HUES6 (cell line): ENCODE measurements at regions not wholly inside any gene's neighbourhood (a gene's known extent, or its start where the extent isn't known, plus 50 kb on each side); places are given as distances from the start of the nearest gene placed in this dataset.

Source experiments
- H3K27ac ChIP-seq: 2 replicates; pipeline ENCODE4 v1.7.0; 2013; ENCODE audit warnings: low read depth, mild to moderate bottlenecking, low read length, inconsistent platforms
- H3K27me3 ChIP-seq: 2 replicates; pipeline ENCODE4 v1.6.1; 2013; ENCODE audit warnings: low read length; ENCODE audit not compliant: control insufficient read depth, insufficient read depth
- H3K36me3 ChIP-seq: 2 replicates; pipeline ENCODE4 v1.6.1; 2013; ENCODE audit warnings: low read length; ENCODE audit not compliant: control insufficient read depth, insufficient read depth
- H3K4me1 ChIP-seq: 2 replicates; pipeline ENCODE4 v1.6.1; 2013; ENCODE audit warnings: low read length; ENCODE audit not compliant: control insufficient read depth, insufficient read depth
- H3K4me3 ChIP-seq: 2 replicates; pipeline ENCODE4 v1.5.1; 2013; ENCODE audit warnings: low read depth, low read length
- H3K9ac ChIP-seq: one replicate; pipeline ENCODE4 v1.6.1; 2013; ENCODE audit warnings: mild to moderate bottlenecking, low read length
- H3K9me3 ChIP-seq: 2 replicates; pipeline ENCODE4 v1.6.1; 2013; ENCODE audit warnings: low read depth, low read length; ENCODE audit not compliant: control insufficient read depth, insufficient read depth

DNA sequence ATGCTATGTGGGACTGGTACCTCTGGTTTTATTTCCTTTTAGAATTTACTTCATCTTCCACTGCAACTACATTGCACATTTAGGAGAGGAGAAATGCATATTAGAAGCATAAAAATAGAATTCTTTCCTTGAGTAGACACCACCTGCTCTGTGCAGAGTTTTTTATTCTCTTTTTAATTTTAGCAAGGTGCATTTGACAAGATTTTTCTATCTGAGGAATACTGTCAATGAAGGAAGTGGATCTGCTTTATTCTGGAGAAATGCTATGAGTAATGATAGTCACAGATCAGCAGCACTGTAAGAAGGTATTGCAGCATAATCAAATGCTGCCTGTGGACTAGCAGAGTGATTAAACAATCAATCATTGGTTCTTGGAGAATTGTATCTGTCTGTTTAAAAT lies 1038.3 kb downstream of the RAPGEF2 start:
- Histone ChIP-seq H3K9ac (no peak overlapping the region), H3K27me3 (no peaks in the 10 kb centered on the region), H3K27ac (no peak overlapping the region), H3K36me3 (no peaks in the 10 kb centered on the region), H3K9me3 (no peaks in the 10 kb centered on the region), H3K4me1 (peaks cover 5% of the 10 kb centered on the region; the same call in 1 of the 2 replicates), H3K4me3 (no peak overlapping the region)

DNA sequence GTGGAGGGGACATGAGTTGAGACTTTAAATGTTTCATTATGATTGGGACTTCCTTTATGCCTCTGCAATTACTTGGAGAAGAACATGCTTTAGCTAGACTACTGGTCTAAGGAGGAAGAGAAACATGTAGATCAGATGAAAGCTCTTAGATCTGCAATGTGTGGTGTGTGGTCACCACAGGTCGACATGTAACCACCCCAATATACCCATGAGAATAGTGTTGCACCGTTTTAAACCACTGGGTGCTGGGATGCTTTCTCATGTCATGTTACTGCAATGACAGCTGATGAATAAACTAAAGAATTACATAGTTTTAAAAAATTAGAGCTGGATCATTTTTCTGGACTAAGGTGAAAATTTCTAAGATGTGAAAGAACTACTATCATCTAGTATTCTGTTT lies 1039.7 kb downstream of the RAPGEF2 start:
- H3K9me3 ChIP-seq: no peaks in the 10 kb centered on the region
- no peaks in the 10 kb centered on the region for H3K36me3 ChIP-seq
- H3K4me3 ChIP-seq: no peak overlapping the region
- H3K27me3 ChIP-seq: no peaks in the 10 kb centered on the region
- H3K9ac ChIP-seq: no peak overlapping the region
- H3K27ac ChIP-seq: no peak overlapping the region
- H3K4me1 ChIP-seq: peaks cover 5% of the 10 kb centered on the region; the same call in 1 of the 2 replicates

DNA sequence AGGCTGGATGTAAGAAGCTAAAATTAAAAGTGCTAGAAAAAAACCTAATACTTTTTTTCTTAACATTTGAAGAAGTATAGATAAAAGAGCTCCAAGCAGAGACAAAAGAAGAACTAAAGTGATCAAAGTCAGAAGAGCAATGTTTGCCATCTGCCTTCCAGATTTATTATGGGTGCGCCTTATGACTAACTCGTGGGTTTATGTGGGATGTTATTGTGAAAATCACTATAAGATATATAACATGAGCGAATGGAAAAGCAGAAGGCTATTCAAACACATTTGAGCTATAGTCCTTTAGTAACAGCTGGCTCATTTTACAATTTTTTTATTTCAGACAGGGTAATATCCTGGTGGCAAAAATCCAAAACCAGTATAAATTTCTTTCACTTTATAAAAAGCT lies 1040.7 kb downstream of the RAPGEF2 start:
- Histone ChIP-seq H3K36me3 (no peaks in the 10 kb centered on the region), H3K27ac (no peak overlapping the region), H3K4me1 (peaks cover 5% of the 10 kb centered on the region; the same call in 1 of the 2 replicates)

DNA sequence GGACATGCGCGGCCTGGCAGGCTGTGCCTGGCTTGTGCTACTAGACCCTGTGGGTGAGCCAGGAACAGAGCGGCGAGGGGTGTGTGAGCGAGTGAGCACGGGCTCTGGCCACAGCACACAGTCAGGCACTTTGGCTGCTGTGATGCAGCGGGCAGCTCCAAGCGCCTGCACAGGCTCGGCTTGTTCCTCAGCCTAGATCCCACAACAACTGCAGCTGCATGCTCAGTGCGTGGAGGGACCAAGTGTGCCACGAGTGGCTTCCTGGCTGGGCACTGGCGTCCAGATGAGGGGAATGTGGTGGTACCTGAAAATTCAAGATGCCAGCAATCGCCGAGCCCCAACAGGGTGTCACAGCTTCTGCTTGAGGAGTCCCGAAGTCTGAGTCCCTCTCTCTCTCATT lies 1056.6 kb downstream of the RAPGEF2 start:
- H3K4me1 ChIP-seq: no peaks in the 10 kb centered on the region
- H3K9me3 ChIP-seq: peaks cover 17% of the 10 kb centered on the region
- H3K9ac ChIP-seq: no peak overlapping the region
- H3K4me3 ChIP-seq: no peak overlapping the region
- no peaks in the 10 kb centered on the region for H3K27me3 ChIP-seq
- no peak overlapping the region for H3K27ac ChIP-seq
- H3K36me3 ChIP-seq: no peaks in the 10 kb centered on the region

More for the DNA sequence above, 1040.7 kb downstream of the RAPGEF2 start:
- H3K4me3 ChIP-seq: no peak overlapping the region
- H3K27me3 ChIP-seq: no peaks in the 10 kb centered on the region
- no peaks in the 10 kb centered on the region for H3K9me3 ChIP-seq
- no peak overlapping the region for H3K9ac ChIP-seq

DNA sequence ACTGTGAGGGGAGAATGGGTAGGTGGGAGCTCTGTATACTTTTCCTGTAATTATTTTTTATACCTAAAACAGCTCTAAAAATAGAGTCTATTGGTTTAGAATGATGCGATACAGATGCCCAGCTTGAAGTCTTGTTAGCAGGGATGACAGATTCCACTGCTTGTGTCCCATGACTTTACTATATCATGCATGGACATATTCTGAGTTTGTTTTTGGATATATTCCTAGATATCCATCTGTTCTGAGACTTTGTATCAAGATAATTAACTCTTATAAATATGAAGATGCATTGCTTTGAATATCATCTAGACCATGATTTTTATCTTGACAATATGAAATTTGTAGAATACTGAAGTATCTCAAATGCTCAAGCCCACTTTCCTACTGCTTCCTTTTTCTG lies 1058.1 kb downstream of the RAPGEF2 start:
- H3K27me3 ChIP-seq: no peaks in the 10 kb centered on the region
- H3K9ac ChIP-seq: no peak overlapping the region

DNA sequence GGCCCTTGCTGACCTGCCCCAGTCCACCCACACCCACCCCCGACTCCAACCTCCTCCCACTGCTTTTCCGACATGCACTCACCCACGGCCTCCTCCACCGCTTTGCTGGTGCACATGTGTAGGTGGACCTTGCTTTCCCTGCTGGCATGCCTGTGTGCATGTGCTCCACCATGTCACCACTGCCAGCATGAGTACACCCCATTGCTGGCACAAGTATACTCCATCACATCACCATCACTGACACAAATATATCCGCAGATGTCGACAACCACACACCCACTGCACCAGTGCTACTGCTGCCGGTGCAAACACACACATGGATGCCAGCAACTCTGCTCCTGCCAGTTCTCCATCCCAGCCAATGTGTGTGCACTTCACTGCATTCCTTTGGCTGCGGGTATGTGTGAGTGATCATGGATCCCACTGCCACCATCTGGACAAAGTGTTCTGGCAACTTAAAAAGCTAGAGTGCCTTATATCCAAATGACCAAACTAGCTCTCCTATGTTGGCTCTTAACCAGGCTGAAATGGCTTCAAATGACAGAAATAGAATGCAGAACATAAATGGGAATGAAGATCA lies 1072.3 kb downstream of the RAPGEF2 start:
- Histone ChIP-seq H3K27me3 (no peaks in the 10 kb centered on the region), H3K4me1 (no peaks in the 10 kb centered on the region; the same call in 1 of the 2 replicates), H3K9me3 (peaks cover 11% of the 10 kb centered on the region), H3K27ac (no peak overlapping the region), H3K4me3 (no peak overlapping the region), H3K9ac (no peak overlapping the region), H3K36me3 (no peaks in the 10 kb centered on the region)

More for the DNA sequence above, 1058.1 kb downstream of the RAPGEF2 start:
- H3K27ac ChIP-seq: no peak overlapping the region
- no peak overlapping the region for H3K4me3 ChIP-seq
- no peaks in the 10 kb centered on the region for H3K36me3 ChIP-seq
- peaks cover 17% of the 10 kb centered on the region for H3K9me3 ChIP-seq
- no peaks in the 10 kb centered on the region for H3K4me1 ChIP-seq

DNA sequence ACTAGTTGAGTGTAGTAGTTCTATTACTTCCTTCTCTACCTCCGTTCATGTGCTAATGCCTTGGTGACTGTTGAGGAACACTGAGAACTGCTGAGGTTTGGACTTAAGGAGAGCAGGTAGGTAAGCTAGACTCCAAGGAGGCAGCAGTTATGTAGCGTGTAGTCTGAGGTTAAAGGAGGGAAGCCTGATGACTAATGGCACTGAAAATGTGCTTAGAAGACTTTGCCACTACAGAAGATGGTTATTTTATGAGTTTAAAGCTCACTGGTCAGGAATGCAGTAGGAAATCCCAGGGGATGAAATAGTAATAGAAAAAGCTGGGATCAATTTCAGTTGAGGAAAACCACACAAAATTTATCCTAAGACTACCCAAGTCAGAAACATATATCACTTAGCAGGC lies 1077.3 kb downstream of the RAPGEF2 start:
- no peaks in the 10 kb centered on the region for H3K36me3 ChIP-seq
- no peaks in the 10 kb centered on the region; the same call in 1 of the 2 replicates for H3K4me1 ChIP-seq
- H3K27me3 ChIP-seq: no peaks in the 10 kb centered on the region
- H3K4me3 ChIP-seq: no peak overlapping the region
- no peak overlapping the region for H3K9ac ChIP-seq
- no peaks in the 10 kb centered on the region for H3K9me3 ChIP-seq
- no peak overlapping the region for H3K27ac ChIP-seq

DNA sequence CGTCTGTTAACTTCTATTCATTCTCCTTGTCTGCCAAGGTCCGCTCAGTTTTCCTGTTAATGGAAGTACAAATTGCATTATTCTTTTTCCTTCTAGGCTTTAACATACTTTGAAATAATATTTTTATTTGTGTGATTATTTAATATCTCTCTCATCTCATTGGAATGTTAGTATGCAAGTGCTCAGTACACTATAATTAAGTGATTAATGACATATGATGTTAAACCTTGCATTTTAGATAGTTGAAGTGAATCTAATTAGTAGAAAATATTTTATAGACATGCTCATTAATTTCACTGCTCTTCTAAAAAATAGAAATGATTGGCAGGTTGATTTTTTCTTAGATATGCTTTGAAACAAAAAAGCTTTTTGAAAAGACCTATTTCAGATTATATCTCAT lies 1079.8 kb downstream of the RAPGEF2 start:
- Histone ChIP-seq H3K36me3 (no peaks in the 10 kb centered on the region), H3K9me3 (no peaks in the 10 kb centered on the region), H3K27me3 (no peaks in the 10 kb centered on the region), H3K27ac (no peak overlapping the region), H3K4me1 (no peaks in the 10 kb centered on the region; the same call in 1 of the 2 replicates), H3K9ac (no peak overlapping the region), H3K4me3 (no peak overlapping the region)

DNA sequence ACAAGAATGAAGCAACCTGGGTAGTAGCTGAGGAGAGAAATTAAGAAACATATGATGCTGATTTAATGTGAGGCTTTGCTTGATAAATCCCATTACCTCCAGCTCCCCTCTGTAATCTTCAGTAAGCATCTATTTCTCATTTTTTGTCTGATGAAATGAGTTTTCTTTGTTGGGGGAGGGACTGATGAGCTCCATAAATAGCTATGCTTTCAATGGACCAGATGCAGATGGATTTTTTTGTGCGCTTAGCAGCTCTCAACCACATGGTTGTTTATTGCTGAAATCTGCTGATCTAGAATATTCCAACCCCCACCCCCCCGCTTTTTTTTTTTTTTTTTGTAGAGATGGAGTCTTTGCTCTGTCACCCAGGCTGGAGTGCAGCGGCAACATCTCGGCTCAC lies 1082.0 kb downstream of the RAPGEF2 start:
- H3K9ac ChIP-seq: no peak overlapping the region
- H3K27ac ChIP-seq: no peak overlapping the region
- H3K27me3 ChIP-seq: no peaks in the 10 kb centered on the region
- H3K4me3 ChIP-seq: no peak overlapping the region
- no peaks in the 10 kb centered on the region for H3K36me3 ChIP-seq
- H3K4me1 ChIP-seq: no peaks in the 10 kb centered on the region; the same call in 1 of the 2 replicates
- no peaks in the 10 kb centered on the region for H3K9me3 ChIP-seq

DNA sequence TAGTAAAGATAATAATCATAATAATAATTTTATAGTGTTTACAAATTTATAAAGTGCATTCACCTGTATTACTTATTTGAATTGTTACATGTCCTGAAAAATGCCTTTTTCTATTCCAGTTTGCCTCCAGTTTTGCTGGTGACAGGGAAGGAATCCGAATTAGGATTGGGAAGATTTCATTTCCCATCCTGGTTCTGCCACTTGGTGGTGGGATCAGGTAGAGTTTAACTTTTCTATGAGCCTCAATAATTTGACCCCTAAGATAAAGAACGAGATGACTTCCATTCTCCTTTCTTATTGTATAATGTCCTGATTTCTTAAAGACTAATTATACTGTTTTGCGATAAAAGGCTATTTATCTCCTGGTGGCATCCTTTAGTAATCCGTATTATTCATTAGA lies 1090.9 kb downstream of the RAPGEF2 start:
- no peak overlapping the region for H3K4me3 ChIP-seq
- H3K4me1 ChIP-seq: no peaks in the 10 kb centered on the region
- no peak overlapping the region for H3K27ac ChIP-seq
- H3K9ac ChIP-seq: no peak overlapping the region
- no peaks in the 10 kb centered on the region for H3K27me3 ChIP-seq
- no peaks in the 10 kb centered on the region for H3K36me3 ChIP-seq
- H3K9me3 ChIP-seq: no peaks in the 10 kb centered on the region

DNA sequence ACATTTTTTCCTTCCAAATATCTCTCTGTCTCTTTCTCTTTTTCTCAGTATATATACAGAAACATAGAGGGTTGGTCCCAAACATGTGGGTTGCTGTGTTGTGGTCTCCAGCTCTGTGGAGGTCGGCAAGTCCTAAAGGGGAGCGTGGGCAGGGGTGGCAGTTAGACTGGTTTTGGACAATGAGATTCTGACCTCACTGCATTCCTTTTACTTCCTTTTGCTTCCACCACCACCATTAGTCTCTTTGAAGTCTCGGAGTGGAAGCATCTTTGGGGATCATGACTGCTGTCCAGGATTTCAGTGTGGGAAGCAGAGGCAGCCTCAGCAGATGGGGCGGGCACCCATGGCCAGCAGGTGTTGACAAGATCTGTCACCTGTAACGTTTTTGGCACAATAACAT lies 1091.8 kb downstream of the RAPGEF2 start:
- H3K9ac ChIP-seq: no peak overlapping the region
- H3K27me3 ChIP-seq: no peaks in the 10 kb centered on the region
- no peaks in the 10 kb centered on the region for H3K4me1 ChIP-seq
- H3K36me3 ChIP-seq: no peaks in the 10 kb centered on the region
- 0 out of 2 replicates have a peak, but pooled peaks cover 4% of the 10 kb centered on the region for H3K9me3 ChIP-seq
- H3K4me3 ChIP-seq: no peak overlapping the region
- no peak overlapping the region for H3K27ac ChIP-seq
